Common myeloid progenitor, CD34-positive (primary cell): ENCODE measurements at regions not wholly inside any gene's neighbourhood (a gene's known extent, or its start where the extent isn't known, plus 50 kb on each side); places are given as distances from the start of the nearest gene placed in this dataset.

Experiments
- CTCF ChIA-PET: fragments of 350-600 bp; sonication (Branson Sonifier 250); formaldehyde crosslinking; loops from one replicate; lab custom pipeline; 2021; ENCODE audit warnings: antibody characterized with exemption; lab: Charles Lee
- POLR2A ChIA-PET: fragments of 350-600 bp; sonication (Branson Sonifier 250); formaldehyde crosslinking; loops from one replicate; lab custom pipeline; 2021; ENCODE audit warnings: antibody characterized with exemption; lab: Charles Lee
- DNase-seq, 3 donors: peaks; one replicate each; pipeline versions ENCODE4 v3.0.0 to v3.0.0-alpha.2; 2013
- H3K27ac ChIP-seq, 2 experiments: 1 replicate in 1 of 2; 2 replicates in 1 of 2; pipeline ENCODE4 v1.7.0; 2013; ENCODE audit warnings: inconsistent platforms in 2 of 2, low read length in 2 of 2, mild to moderate bottlenecking in 2 of 2, low read depth in 1 of 2, moderate library complexity in 1 of 2; ENCODE audit not compliant: severe bottlenecking in 2 of 2, insufficient read depth in 1 of 2, poor library complexity in 1 of 2
- H3K27me3 ChIP-seq, 5 experiments: replicated peaks in 2 of 5; 1 replicate in 3 of 5; 2 replicates in 2 of 5; pipeline versions ENCODE4 v1.6.1 to v1.7.0; 2013; ENCODE audit warnings: low read length in 4 of 5, mild to moderate bottlenecking in 2 of 5, moderate library complexity in 2 of 5, inconsistent platforms in 1 of 5; ENCODE audit not compliant: insufficient read depth in 5 of 5, control insufficient read depth in 4 of 5
- H3K36me3 ChIP-seq, 4 experiments: 1 replicate in 2 of 4; 2 replicates in 2 of 4; pipeline versions ENCODE4 v1.6.1 to v1.7.0; 2013; ENCODE audit warnings: low read length in 3 of 4, control low read depth in 1 of 4, mild to moderate bottlenecking in 1 of 4; ENCODE audit not compliant: control insufficient read depth in 4 of 4, insufficient read depth in 4 of 4
- H3K4me1 ChIP-seq, 4 experiments: 1 replicate in 3 of 4; 2 replicates in 1 of 4; pipeline versions ENCODE4 v1.6.1 to v1.7.1; 2013; ENCODE audit warnings: low read length in 3 of 4, mild to moderate bottlenecking in 3 of 4, control low read depth in 1 of 4, inconsistent platforms in 1 of 4, moderate library complexity in 1 of 4; ENCODE audit not compliant: control insufficient read depth in 4 of 4, insufficient read depth in 4 of 4; ENCODE audit errors: control extremely low read depth in 1 of 4
- H3K4me3 ChIP-seq, 7 experiments: 1 replicate in 4 of 7; 2 replicates in 3 of 7; pipeline versions ENCODE4 v1.5.1 to v1.7.0; 2013; ENCODE audit warnings: mild to moderate bottlenecking in 7 of 7, low read length in 6 of 7, moderate library complexity in 6 of 7, inconsistent platforms in 2 of 7, low read depth in 2 of 7, control low read depth in 1 of 7; ENCODE audit not compliant: insufficient read depth in 4 of 7, control insufficient read depth in 1 of 7; ENCODE audit errors: extremely low read depth in 1 of 7
- H3K9me3 ChIP-seq, 5 experiments: 1 replicate in 4 of 5; 2 replicates in 1 of 5; pipeline versions ENCODE4 v1.6.1 to v1.7.1; 2013; ENCODE audit warnings: low read length in 4 of 5, mild to moderate bottlenecking in 2 of 5, inconsistent platforms in 1 of 5, low read depth in 1 of 5, moderate library complexity in 1 of 5; ENCODE audit not compliant: control insufficient read depth in 4 of 5, insufficient read depth in 2 of 5; ENCODE audit errors: control extremely low read depth in 1 of 5
- WGBS: methylation state at CpG from one replicate; pipeline ENCODE4 v1.1.5; 2013; ENCODE audit not compliant: insufficient coverage; 5-methylcytosine and 5-hydroxymethylcytosine counted together

- Histone ChIP-seq H3K27me3 (peaks cover 0 to 5% (median 3%) of the 10 kb centered on the region in 5 experiments), H3K4me3 (no peak overlapping the region), H3K4me1 (peaks cover 0 to 16% (median 5%) of the 10 kb centered on the region in 4 experiments), H3K27ac (no peak overlapping the region), H3K9me3 (no peaks in the 10 kb centered on the region), H3K36me3 (no peaks in the 10 kb centered on the region)
- CTCF ChIA-PET = no interaction called here
- 32% methylated on average over 9 of the region's 11 CpGs for WGBS
- DNase-seq = peak in 2 of 3 donors; percentile 45 to 55
- POLR2A ChIA-PET = no interaction called here
These were observed 1477.2 kb downstream of the TBC1D22A start for GRCh38 chr22:48239461-48240147.

GRCh38 chr22:48238966-48239365 is 1476.5 kb downstream of the TBC1D22A start:
- ChIA-PET CTCF (interaction anchor here (1.2 kb wide), 1 partner anchor 254 kb away, joined by 3 read pairs; no protein-coding TSS in a partner anchor), POLR2A (no interaction called here)
- WGBS = 51% methylated on average over 11 of the region's 12 CpGs
- Histone ChIP-seq H3K36me3 (no peaks in the 10 kb centered on the region), H3K27me3 (peaks cover 0 to 3% (median 0%) of the 10 kb centered on the region in 5 experiments), H3K9me3 (peaks cover 0 to 3% (median 0%) of the 10 kb centered on the region in 5 experiments), H3K4me1 (peaks cover 0 to 16% (median 5%) of the 10 kb centered on the region in 4 experiments), H3K27ac (no peak overlapping the region), H3K4me3 (no peak overlapping the region)
- no peak for DNase-seq

GRCh38 chr22:48238284-48238915 is 1476.0 kb downstream of the TBC1D22A start:
- no peak for DNase-seq
- Histone ChIP-seq H3K9me3 (peaks cover 0 to 6% (median 5%) of the 10 kb centered on the region in 5 experiments), H3K27ac (no peak overlapping the region), H3K4me3 (no peak overlapping the region), H3K27me3 (peaks cover 0 to 3% (median 0%) of the 10 kb centered on the region in 5 experiments), H3K36me3 (no peaks in the 10 kb centered on the region), H3K4me1 (peaks cover 0 to 16% (median 5%) of the 10 kb centered on the region in 4 experiments)
- ChIA-PET CTCF (interaction anchor here (1.2 kb wide), 1 partner anchor 255 kb away, joined by 3 read pairs; no protein-coding TSS in a partner anchor), POLR2A (no interaction called here)
- 95% methylated on average over 7 of the region's 9 CpGs for WGBS

- ChIA-PET CTCF (interaction anchor here (1.2 kb wide), 1 partner anchor 255 kb away, joined by 3 read pairs; no protein-coding TSS in a partner anchor), POLR2A (no interaction called here)
- peaks cover 0 to 9% (median 5%) of the 10 kb centered on the region in 5 experiments for H3K9me3 ChIP-seq
- H3K4me3 ChIP-seq = no peak overlapping the region
- no peak overlapping the region for H3K27ac ChIP-seq
- DNase-seq = no peak
- peaks cover 0 to 3% (median 0%) of the 10 kb centered on the region in 5 experiments for H3K27me3 ChIP-seq
- peaks cover 0 to 16% (median 5%) of the 10 kb centered on the region in 4 experiments for H3K4me1 ChIP-seq
- no peaks in the 10 kb centered on the region for H3K36me3 ChIP-seq
- 95% methylated on average over 17 of the region's 21 CpGs for WGBS
These were observed 1475.2 kb downstream of the TBC1D22A start for GRCh38 chr22:48237466-48238283.

GRCh38 chr22:48236261-48236660 is 1473.8 kb downstream of the TBC1D22A start:
- Histone ChIP-seq H3K9me3 (peaks cover 0 to 18% (median 5%) of the 10 kb centered on the region in 5 experiments), H3K36me3 (no peaks in the 10 kb centered on the region), H3K4me3 (no peak overlapping the region), H3K4me1 (peaks cover 0 to 13% (median 5%) of the 10 kb centered on the region in 4 experiments), H3K27me3 (peaks cover 0 to 3% (median 0%) of the 10 kb centered on the region in 5 experiments), H3K27ac (no peak overlapping the region)
- no CpG with 5 or more reads among the region's 4 CpGs for WGBS
- CTCF ChIA-PET = no interaction called here
- no peak for DNase-seq
- POLR2A ChIA-PET = no interaction called here

GRCh38 chr22:48235744-48236143 is 1473.3 kb downstream of the TBC1D22A start:
- Histone ChIP-seq H3K36me3 (no peaks in the 10 kb centered on the region), H3K27ac (no peak overlapping the region), H3K27me3 (peaks cover 0 to 3% (median 0%) of the 10 kb centered on the region in 5 experiments), H3K4me1 (peaks cover 0 to 13% (median 5%) of the 10 kb centered on the region in 4 experiments), H3K9me3 (peaks cover 0 to 18% (median 7%) of the 10 kb centered on the region in 5 experiments), H3K4me3 (no peak overlapping the region)
- no peak for DNase-seq
- POLR2A ChIA-PET = no interaction called here
- CTCF ChIA-PET = no interaction called here
- WGBS = 90% methylated on average over 3 of the region's 9 CpGs
